Effector memory CD8-positive, alpha-beta T cell (primary cell): ENCODE measurements at regions not wholly inside any gene's neighbourhood (a gene's known extent, or its start where the extent isn't known, plus 50 kb on each side); places are given as distances from the start of the nearest gene placed in this dataset.

Experiments used
- ATAC-seq: fragments of 150-1000 bp; cut with Tn5 transposase; replicated peaks from 2 replicates; pipeline ENCODE4 v1.10.0; 2021; ENCODE audit warnings: mild to moderate bottlenecking, moderate library complexity
- DNase-seq, 3 experiments: peaks; one replicate each; pipeline ENCODE4 v3.0.0; 2021
- H3K27ac Mint-ChIP-seq, 2 donors: one replicate each; pipeline ENCODE4 v1.8.0; 2022; ENCODE audit warnings: mild to moderate bottlenecking in 2 of 2, mixed read lengths in 2 of 2, moderate library complexity in 2 of 2
- H3K27me3 Mint-ChIP-seq, 2 donors: one replicate each; pipeline ENCODE4 v1.8.0; 2022; ENCODE audit warnings: mixed read lengths in 2 of 2
- H3K36me3 Mint-ChIP-seq: one replicate; pipeline ENCODE4 v1.8.0; 2022; ENCODE audit warnings: mild to moderate bottlenecking, moderate library complexity, mixed read lengths; ENCODE audit not compliant: insufficient read depth
- H3K4me1 Mint-ChIP-seq, 2 donors: one replicate each; pipeline ENCODE4 v1.8.0; 2022; ENCODE audit warnings: low read depth in 2 of 2, mixed read lengths in 2 of 2
- H3K4me3 Mint-ChIP-seq, 2 donors: one replicate each; pipeline ENCODE4 v1.8.0; 2022; ENCODE audit warnings: mild to moderate bottlenecking in 2 of 2, mixed read lengths in 2 of 2, moderate library complexity in 2 of 2
- H3K9me3 Mint-ChIP-seq, 2 donors: one replicate each; pipeline ENCODE4 v1.8.0; 2022; ENCODE audit warnings: mixed read lengths in 2 of 2

GRCh38 chrX:115486510-115486909 is 74.5 kb upstream of the PLS3 start:
- no peak for ATAC-seq
- no peak overlapping the region for H3K4me3 Mint-ChIP-seq
- no peak for DNase-seq
- no peaks in the 10 kb centered on the region for H3K36me3 Mint-ChIP-seq
- no peak overlapping the region for H3K27ac Mint-ChIP-seq
- no peaks in the 10 kb centered on the region for H3K4me1 Mint-ChIP-seq
- H3K27me3 Mint-ChIP-seq: no peaks in the 10 kb centered on the region
- H3K9me3 Mint-ChIP-seq: peaks cover 0 to 3% of the 10 kb centered on the region in 2 donors

- H3K9me3 Mint-ChIP-seq: peaks cover 0 to 5% of the 10 kb centered on the region in 2 donors
- ATAC-seq: no peak
Measured at GRCh38 chrX:115487608-115488007, 73.4 kb upstream of the PLS3 start.

GRCh38 chrX:115490814-115491213 is 70.2 kb upstream of the PLS3 start:
- ATAC-seq: no peak
- Mint-ChIP-seq H3K9me3 (peaks cover 0 to 6% of the 10 kb centered on the region in 2 donors), H3K36me3 (no peaks in the 10 kb centered on the region)

More at GRCh38 chrX:115487608-115488007, 73.4 kb upstream of the PLS3 start:
- H3K4me3 Mint-ChIP-seq: no peak overlapping the region
- H3K4me1 Mint-ChIP-seq: no peaks in the 10 kb centered on the region
- H3K27me3 Mint-ChIP-seq: no peaks in the 10 kb centered on the region
- H3K27ac Mint-ChIP-seq: no peak overlapping the region
- no peak for DNase-seq
- no peaks in the 10 kb centered on the region for H3K36me3 Mint-ChIP-seq

GRCh38 chrX:115491766-115492165 is 69.2 kb upstream of the PLS3 start:
- H3K9me3 Mint-ChIP-seq: peaks cover 0 to 6% of the 10 kb centered on the region in 2 donors
- ATAC-seq (no peak), DNase-seq (no peak)
- H3K4me3 Mint-ChIP-seq: no peak overlapping the region
- H3K27me3 Mint-ChIP-seq: no peaks in the 10 kb centered on the region
- H3K4me1 Mint-ChIP-seq: no peaks in the 10 kb centered on the region
- H3K27ac Mint-ChIP-seq: no peak overlapping the region
- H3K36me3 Mint-ChIP-seq: no peaks in the 10 kb centered on the region

More at GRCh38 chrX:115490814-115491213, 70.2 kb upstream of the PLS3 start:
- Mint-ChIP-seq H3K27ac (no peak overlapping the region), H3K4me1 (no peaks in the 10 kb centered on the region), H3K27me3 (no peaks in the 10 kb centered on the region), H3K4me3 (no peak overlapping the region)
- DNase-seq: no peak

GRCh38 chrX:115493015-115493414 is 68.0 kb upstream of the PLS3 start:
- ATAC-seq (no peak), DNase-seq (no peak)
- no peaks in the 10 kb centered on the region for H3K4me1 Mint-ChIP-seq
- H3K27me3 Mint-ChIP-seq: no peaks in the 10 kb centered on the region
- H3K27ac Mint-ChIP-seq: no peak overlapping the region
- H3K9me3 Mint-ChIP-seq: peaks cover 0 to 6% of the 10 kb centered on the region in 2 donors
- no peak overlapping the region for H3K4me3 Mint-ChIP-seq
- no peaks in the 10 kb centered on the region for H3K36me3 Mint-ChIP-seq

- ATAC-seq (no peak), DNase-seq (no peak)
- H3K4me1 Mint-ChIP-seq: no peaks in the 10 kb centered on the region
- H3K36me3 Mint-ChIP-seq: no peaks in the 10 kb centered on the region
- no peaks in the 10 kb centered on the region for H3K27me3 Mint-ChIP-seq
- peaks cover 0 to 6% of the 10 kb centered on the region in 2 donors for H3K9me3 Mint-ChIP-seq
- H3K27ac Mint-ChIP-seq: no peak overlapping the region
- H3K4me3 Mint-ChIP-seq: no peak overlapping the region
Measured at GRCh38 chrX:115494161-115494560, 66.8 kb upstream of the PLS3 start.

GRCh38 chrX:115499112-115499805 is 61.7 kb upstream of the PLS3 start:
- Mint-ChIP-seq H3K36me3 (no peaks in the 10 kb centered on the region), H3K27me3 (no peaks in the 10 kb centered on the region), H3K4me1 (no peaks in the 10 kb centered on the region), H3K4me3 (no peak overlapping the region), H3K27ac (no peak overlapping the region), H3K9me3 (peaks cover 0 to 6% of the 10 kb centered on the region in 2 donors)
- no peak for DNase-seq
- no peak for ATAC-seq

- no peaks in the 10 kb centered on the region for H3K4me1 Mint-ChIP-seq
- no peak overlapping the region for H3K4me3 Mint-ChIP-seq
- no peak overlapping the region for H3K27ac Mint-ChIP-seq
- DNase-seq (no peak), ATAC-seq (no peak)
- H3K27me3 Mint-ChIP-seq: no peaks in the 10 kb centered on the region
- no peaks in the 10 kb centered on the region for H3K36me3 Mint-ChIP-seq
- H3K9me3 Mint-ChIP-seq: peaks cover 0 to 3% of the 10 kb centered on the region in 2 donors
Measured at GRCh38 chrX:115503099-115503498, 57.9 kb upstream of the PLS3 start.

- no peak overlapping the region for H3K4me3 Mint-ChIP-seq
- no peak overlapping the region for H3K27ac Mint-ChIP-seq
- no peak for DNase-seq
- H3K27me3 Mint-ChIP-seq: no peaks in the 10 kb centered on the region
- no peak for ATAC-seq
- H3K9me3 Mint-ChIP-seq: peaks cover 0 to 3% of the 10 kb centered on the region in 2 donors
- no peaks in the 10 kb centered on the region for H3K36me3 Mint-ChIP-seq
- H3K4me1 Mint-ChIP-seq: no peaks in the 10 kb centered on the region
Measured at GRCh38 chrX:115504167-115504566, 56.8 kb upstream of the PLS3 start.
